ENCODE measurements at regions not wholly inside any gene's neighbourhood (a gene's known extent, or its start where the extent isn't known, plus 50 kb on each side); places are given as distances from the start of the nearest gene placed in this dataset.

- no peak for TF ChIP-seq CTCF (conservative IDR thresholded peaks at IDR 0.05 in 1 of 2, IDR thresholded peaks at IDR 0.05 in 1 of 2; ENCODE audit: extremely low read depth in 1 of 2, insufficient read depth in 1 of 2, low read depth in 1 of 2, low read length in 2 of 2)
- no peak for TF ChIP-seq EZH2 (IDR thresholded peaks at IDR 0.05; ENCODE audit: borderline replicate concordance, low read length)
Observed at GRCh38 chr9:23477908-23478307, 348.1 kb downstream of the ELAVL2 start.
